Liver (tissue), 8 donors: ENCODE measurements at regions not wholly inside any gene's neighbourhood (a gene's known extent, or its start where the extent isn't known, plus 50 kb on each side); places are given as distances from the start of the nearest gene placed in this dataset.

Experiments used
- DNase-seq: peaks from one replicate; pipeline ENCODE4 v3.0.0-alpha.2; 2017; ENCODE audit warnings: low spot score
- H3K27ac ChIP-seq, 2 donors: one replicate each; pipeline ENCODE4 v1.7.0; 2013; ENCODE audit warnings: inconsistent platforms in 2 of 2, low read length in 2 of 2, control low read depth in 1 of 2, low read depth in 1 of 2, mild to moderate bottlenecking in 1 of 2
- H3K27me3 ChIP-seq, 4 donors: one replicate each; pipeline versions ENCODE4 v1.6.1 to v1.7.0; 2013; ENCODE audit warnings: low read length in 3 of 4, inconsistent platforms in 1 of 4, mild to moderate bottlenecking in 1 of 4, moderate library complexity in 1 of 4; ENCODE audit not compliant: control insufficient read depth in 4 of 4, insufficient read depth in 4 of 4
- H3K36me3 ChIP-seq, 4 donors: one replicate each; pipeline versions ENCODE4 v1.6.1 to v1.7.0; 2013; ENCODE audit warnings: low read length in 3 of 4, mild to moderate bottlenecking in 3 of 4, low read depth in 1 of 4, moderate library complexity in 1 of 4; ENCODE audit not compliant: control insufficient read depth in 4 of 4, insufficient read depth in 3 of 4
- H3K4me1 ChIP-seq, 4 donors: one replicate each; pipeline versions ENCODE4 v1.6.1 to v1.7.0; 2013; ENCODE audit warnings: low read length in 3 of 4, mild to moderate bottlenecking in 3 of 4, moderate library complexity in 1 of 4; ENCODE audit not compliant: control insufficient read depth in 4 of 4, insufficient read depth in 4 of 4
- H3K4me3 ChIP-seq, 3 donors: one replicate each; pipeline versions ENCODE4 v1.6.1 to v1.7.0; 2013; ENCODE audit warnings: low read length in 3 of 3, control low read depth in 1 of 3, low read depth in 1 of 3, mild to moderate bottlenecking in 1 of 3
- H3K9ac ChIP-seq, 2 donors: one replicate each; pipeline ENCODE4 v1.7.0; 2013; ENCODE audit warnings: low read length in 2 of 2, mild to moderate bottlenecking in 2 of 2, moderate library complexity in 2 of 2, control low read depth in 1 of 2, low read depth in 1 of 2
- H3K9me3 ChIP-seq, 4 donors: one replicate each; pipeline versions ENCODE4 v1.6.1 to v1.7.0; 2013; ENCODE audit warnings: low read length in 3 of 4; ENCODE audit not compliant: control insufficient read depth in 4 of 4
- EGR1 ChIP-seq, 2 donors: IDR thresholded peaks; 2 replicates each; pipeline ENCODE4 v1.6.1; 2016 to 2018; ENCODE audit warnings: antibody characterized with exemption in 2 of 2, low read depth in 2 of 2
- FOXA1 ChIP-seq: IDR thresholded peaks from 2 replicates; pipeline ENCODE4 v1.6.1; 2016; ENCODE audit warnings: antibody characterized with exemption
- FOXA2 ChIP-seq: IDR thresholded peaks from 2 replicates; pipeline ENCODE4 v1.6.1; 2016; ENCODE audit warnings: antibody characterized with exemption
- HNF4A ChIP-seq, 2 donors: conservative IDR thresholded peaks; 2 replicates each; pipeline ENCODE4 v1.6.1; 2016; ENCODE audit warnings: antibody characterized with exemption in 2 of 2, mild to moderate bottlenecking in 2 of 2
- HNF4G ChIP-seq: IDR thresholded peaks from 2 replicates; pipeline ENCODE4 v1.6.1; 2016; ENCODE audit warnings: antibody characterized with exemption
- JUND ChIP-seq, 2 donors: IDR thresholded peaks; 2 replicates each; pipeline ENCODE4 v1.6.1; 2016; ENCODE audit warnings: antibody characterized with exemption in 2 of 2
- NR2F2 ChIP-seq: IDR thresholded peaks from 2 replicates; pipeline ENCODE4 v1.6.1; 2016; ENCODE audit warnings: antibody characterized with exemption
- RAD21 ChIP-seq, 2 donors: IDR thresholded peaks; 2 replicates each; pipeline ENCODE4 v1.6.1; 2016; ENCODE audit warnings: antibody characterized with exemption in 2 of 2, mild to moderate bottlenecking in 2 of 2
- REST ChIP-seq: IDR thresholded peaks from 2 replicates; pipeline ENCODE4 v1.6.1; 2016; ENCODE audit warnings: antibody characterized with exemption, mild to moderate bottlenecking
- RXRA ChIP-seq, 2 donors: IDR thresholded peaks; 2 replicates each; pipeline ENCODE4 v1.6.1; 2017 to 2018; ENCODE audit warnings: antibody characterized with exemption in 2 of 2, mild to moderate bottlenecking in 1 of 2
- SP1 ChIP-seq: IDR thresholded peaks from 2 replicates; pipeline ENCODE4 v1.6.1; 2018; ENCODE audit warnings: antibody characterized with exemption, mild to moderate bottlenecking
- YY1 ChIP-seq: IDR thresholded peaks from 2 replicates; pipeline ENCODE4 v1.6.1; 2016; ENCODE audit warnings: antibody characterized with exemption, mild to moderate bottlenecking
- ZBTB33 ChIP-seq: IDR thresholded peaks from 2 replicates; pipeline ENCODE4 v1.6.1; 2016; ENCODE audit warnings: antibody characterized with exemption
- WGBS: extraction: QIAGEN DNeasy Blood & Tissue Kit; methylation state at CpG from one replicate; pipeline ENCODE4 v1.1.7; 2013; 5-methylcytosine and 5-hydroxymethylcytosine counted together
- TF ChIP-seq, protein P1 (sequence below): IDR thresholded peaks from 2 replicates; pipeline ENCODE4 v1.6.1; 2016; ENCODE audit warnings: antibody characterized with exemption
- TF ChIP-seq, protein P2 (sequence below): fragments of 150-350 bp; IDR thresholded peaks from 2 replicates; pipeline ENCODE4 v1.5.1; 2017; ENCODE audit warnings: improper control_type of control experiment, low read depth, low read length; ENCODE audit not compliant: missing input control
- donor health status: healthy.
- donor health status: healthy.
- donor health status: healthy.
- donor health status: healthy.
- donor health status: healthy.

DNA sequence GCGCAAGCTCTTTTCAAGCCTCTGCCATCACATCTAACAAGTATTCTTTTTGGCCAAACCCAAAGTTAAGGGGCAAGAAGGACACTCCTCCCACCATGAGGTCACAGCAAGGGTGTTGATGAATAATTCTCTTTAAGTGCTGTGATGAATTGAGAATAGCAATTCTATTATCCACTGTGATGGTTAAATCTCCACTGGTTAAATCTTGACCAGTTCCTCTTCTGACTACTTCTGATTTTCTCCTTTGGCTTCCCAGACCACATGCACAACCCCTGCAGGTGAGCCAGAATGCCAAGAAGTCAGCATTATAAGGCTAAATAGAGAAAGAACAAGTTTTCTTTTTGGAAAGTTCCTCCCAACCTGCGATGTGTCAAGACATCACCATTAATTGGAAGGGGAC, 90.6 kb upstream of the BCL2L14 start:
- H3K36me3 ChIP-seq: no peaks in the 10 kb centered on the region
- H3K9ac ChIP-seq: no peak overlapping the region
- 93% methylated on average over 2 of the region's 2 CpGs for WGBS
- DNase-seq: no peak
- no peak overlapping the region for H3K27ac ChIP-seq
- H3K4me1 ChIP-seq: no peaks in the 10 kb centered on the region
- TF ChIP-seq FOXA1 (no peak), RXRA (IDR thresholded peaks at IDR 0.05) (no peak), RAD21 (IDR thresholded peaks at IDR 0.05) (no peak)
- TF ChIP-seq, protein P1, sequence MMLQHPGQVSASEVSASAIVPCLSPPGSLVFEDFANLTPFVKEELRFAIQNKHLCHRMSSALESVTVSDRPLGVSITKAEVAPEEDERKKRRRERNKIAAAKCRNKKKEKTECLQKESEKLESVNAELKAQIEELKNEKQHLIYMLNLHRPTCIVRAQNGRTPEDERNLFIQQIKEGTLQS: no peak
- TF ChIP-seq, protein P2, sequence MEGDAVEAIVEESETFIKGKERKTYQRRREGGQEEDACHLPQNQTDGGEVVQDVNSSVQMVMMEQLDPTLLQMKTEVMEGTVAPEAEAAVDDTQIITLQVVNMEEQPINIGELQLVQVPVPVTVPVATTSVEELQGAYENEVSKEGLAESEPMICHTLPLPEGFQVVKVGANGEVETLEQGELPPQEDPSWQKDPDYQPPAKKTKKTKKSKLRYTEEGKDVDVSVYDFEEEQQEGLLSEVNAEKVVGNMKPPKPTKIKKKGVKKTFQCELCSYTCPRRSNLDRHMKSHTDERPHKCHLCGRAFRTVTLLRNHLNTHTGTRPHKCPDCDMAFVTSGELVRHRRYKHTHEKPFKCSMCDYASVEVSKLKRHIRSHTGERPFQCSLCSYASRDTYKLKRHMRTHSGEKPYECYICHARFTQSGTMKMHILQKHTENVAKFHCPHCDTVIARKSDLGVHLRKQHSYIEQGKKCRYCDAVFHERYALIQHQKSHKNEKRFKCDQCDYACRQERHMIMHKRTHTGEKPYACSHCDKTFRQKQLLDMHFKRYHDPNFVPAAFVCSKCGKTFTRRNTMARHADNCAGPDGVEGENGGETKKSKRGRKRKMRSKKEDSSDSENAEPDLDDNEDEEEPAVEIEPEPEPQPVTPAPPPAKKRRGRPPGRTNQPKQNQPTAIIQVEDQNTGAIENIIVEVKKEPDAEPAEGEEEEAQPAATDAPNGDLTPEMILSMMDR: no peak
- H3K4me3 ChIP-seq: no peak overlapping the region
- H3K9me3 ChIP-seq: no peaks in the 10 kb centered on the region
- H3K27me3 ChIP-seq: no peaks in the 10 kb centered on the region

GRCh38 chr12:11981121-11981733, 89.5 kb upstream of the BCL2L14 start:
- Histone ChIP-seq H3K27ac (no peak overlapping the region), H3K4me3 (no peak overlapping the region), H3K4me1 (no peaks in the 10 kb centered on the region), H3K9ac (no peak overlapping the region), H3K36me3 (no peaks in the 10 kb centered on the region), H3K9me3 (no peaks in the 10 kb centered on the region), H3K27me3 (no peaks in the 10 kb centered on the region)
- WGBS: 79% methylated on average over 7 of the region's 7 CpGs
- DNase-seq: no peak
- TF ChIP-seq RAD21 (IDR thresholded peaks at IDR 0.05) (no peak), YY1 (no peak), FOXA2 (no peak), EGR1 (IDR thresholded peaks at IDR 0.05; ENCODE audit: low read depth in 2 of 2) (no peak), SP1 (no peak)

GRCh38 chr12:11984417-11984816, 86.3 kb upstream of the BCL2L14 start:
- H3K27ac ChIP-seq: no peak overlapping the region
- no peak for TF ChIP-seq HNF4A (conservative IDR thresholded peaks at IDR 0.05)
- no peak for TF ChIP-seq NR2F2
- TF ChIP-seq REST: no peak
- no peak for TF ChIP-seq ZBTB33
- no peak for TF ChIP-seq JUND (IDR thresholded peaks at IDR 0.05)
- TF ChIP-seq RAD21 (IDR thresholded peaks at IDR 0.05): no peak
- TF ChIP-seq FOXA1: no peak
- no peak for TF ChIP-seq SP1
- no peak for TF ChIP-seq FOXA2
- TF ChIP-seq, protein P2: no peak
- no peak for TF ChIP-seq HNF4G
- no peak for TF ChIP-seq YY1
- no peaks in the 10 kb centered on the region for H3K4me1 ChIP-seq
- 81% methylated on average over 3 of the region's 3 CpGs for WGBS
- no peaks in the 10 kb centered on the region for H3K27me3 ChIP-seq
- no peak overlapping the region for H3K4me3 ChIP-seq
- no peak overlapping the region for H3K9ac ChIP-seq
- no peaks in the 10 kb centered on the region for H3K36me3 ChIP-seq
- DNase-seq: no peak
- H3K9me3 ChIP-seq: no peaks in the 10 kb centered on the region
